Stimulated activated CD8-positive, alpha-beta memory T cell treated with anti-CD3 and anti-CD28 coated beads, Interleukin-4, amount 100 ng/mL, for 24 hours (primary cell): ENCODE measurements at regions not wholly inside any gene's neighbourhood (a gene's known extent, or its start where the extent isn't known, plus 50 kb on each side); places are given as distances from the start of the nearest gene placed in this dataset.
A peak's percentile ranks its signal among the peaks of the same experiment; 100 is the strongest.

Experiments
- DNase-seq: peaks from one replicate; pipeline ENCODE4 v3.0.0-alpha.2; 2020; ENCODE audit warnings: low read depth

GRCh38 chr13:52975969-52976368 is 52.6 kb upstream of the OLFM4 start:
- DNase-seq = no peak

- no peak for DNase-seq
Measured at GRCh38 chr13:52975161-52975560, 53.5 kb upstream of the OLFM4 start.

- no peak for DNase-seq
Measured at GRCh38 chr13:52974711-52975110, 53.9 kb upstream of the OLFM4 start.

- DNase-seq = no peak
Measured at GRCh38 chr13:52969373-52969772, 59.2 kb upstream of the OLFM4 start.

- peak; percentile 38 for DNase-seq
Measured at GRCh38 chr13:52968074-52968700, 60.4 kb upstream of the OLFM4 start.

GRCh38 chr13:52961987-52962386 is 66.6 kb upstream of the OLFM4 start:
- DNase-seq = no peak

- DNase-seq = no peak
Measured at GRCh38 chr13:52961256-52961910, 67.2 kb upstream of the OLFM4 start.

- DNase-seq = no peak
Measured at GRCh38 chr13:52955472-52955874, 73.1 kb upstream of the OLFM4 start.

GRCh38 chr13:52954838-52955237 is 73.8 kb upstream of the OLFM4 start:
- no peak for DNase-seq

GRCh38 chr13:52950436-52950956 is 78.1 kb upstream of the OLFM4 start:
- no peak for DNase-seq

GRCh38 chr13:52949742-52950141 is 78.9 kb upstream of the OLFM4 start:
- no peak for DNase-seq

GRCh38 chr13:52949044-52949443 is 79.6 kb upstream of the OLFM4 start:
- DNase-seq = no peak

GRCh38 chr13:52947921-52948373 is 80.7 kb upstream of the OLFM4 start:
- no peak for DNase-seq

- no peak for DNase-seq
Measured at GRCh38 chr13:52945348-52945747, 83.3 kb upstream of the OLFM4 start.

- DNase-seq = no peak
Measured at GRCh38 chr13:52944697-52945096, 83.9 kb upstream of the OLFM4 start.

- no peak for DNase-seq
Measured at GRCh38 chr13:52938065-52938464, 89.6 kb upstream of the PCDH8 start.

GRCh38 chr13:52936806-52937205 is 88.4 kb upstream of the PCDH8 start:
- DNase-seq = no peak

GRCh38 chr13:52934258-52934657 is 85.8 kb upstream of the PCDH8 start:
- no peak for DNase-seq

GRCh38 chr13:52933547-52934210 is 85.2 kb upstream of the PCDH8 start:
- no peak for DNase-seq

GRCh38 chr13:52933099-52933498 is 84.7 kb upstream of the PCDH8 start:
- no peak for DNase-seq

- no peak for DNase-seq
Measured at GRCh38 chr13:52932649-52933048, 84.2 kb upstream of the PCDH8 start.

GRCh38 chr13:52931539-52932431 is 83.3 kb upstream of the PCDH8 start:
- DNase-seq = no peak
